ENCODE measurements at regions not wholly inside any gene's neighbourhood (a gene's known extent, or its start where the extent isn't known, plus 50 kb on each side); places are given as distances from the start of the nearest gene placed in this dataset.

GRCh38 chr2:164053021-164053420 lies 317.2 kb upstream of the FIGN start:
- TF ChIP-seq EGR1 (IDR thresholded peaks at IDR 0.05), result no peak
- TF ChIP-seq MAX (IDR thresholded peaks at IDR 0.05), result no peak
- TF ChIP-seq YY1 (IDR thresholded peaks at IDR 0.05; ENCODE audit: low read depth), result no peak

GRCh38 chr2:164052006-164052405 lies 316.2 kb upstream of the FIGN start:
- no peak for TF ChIP-seq TAF1 (IDR thresholded peaks at IDR 0.05; ENCODE audit: low read depth)
- no peak for TF ChIP-seq RAD21 (IDR thresholded peaks at IDR 0.05; ENCODE audit: low read depth)
- no peak for TF ChIP-seq EP300 (IDR thresholded peaks at IDR 0.05; ENCODE audit: borderline replicate concordance)
- no peak for TF ChIP-seq USF1 (IDR thresholded peaks at IDR 0.05)
- no peak for TF ChIP-seq TCF12 (IDR thresholded peaks at IDR 0.05; ENCODE audit: low read depth)
- TF ChIP-seq TEAD4 (IDR thresholded peaks at IDR 0.05), result no peak
- no peak for TF ChIP-seq REST (IDR thresholded peaks at IDR 0.05; ENCODE audit: low read depth)
- TF ChIP-seq ZBTB7A (IDR thresholded peaks at IDR 0.05; ENCODE audit: low read depth), result no peak
- TF ChIP-seq FOXM1 (IDR thresholded peaks at IDR 0.05; ENCODE audit: borderline replicate concordance, low read depth), result no peak
- no peak for TF ChIP-seq CEBPB (IDR thresholded peaks at IDR 0.05)
- no peak for TF ChIP-seq MAX (IDR thresholded peaks at IDR 0.05)
- no peak for TF ChIP-seq EGR1 (IDR thresholded peaks at IDR 0.05)
- no peak for TF ChIP-seq NFIC (IDR thresholded peaks at IDR 0.05)
- no peak for TF ChIP-seq YY1 (IDR thresholded peaks at IDR 0.05; ENCODE audit: low read depth)
- TF ChIP-seq CREB1 (IDR thresholded peaks at IDR 0.05; ENCODE audit: low read depth), result no peak

GRCh38 chr2:164048729-164049128 lies 312.9 kb upstream of the FIGN start:
- TF ChIP-seq MAX (IDR thresholded peaks at IDR 0.05), result no peak
- TF ChIP-seq CEBPB (IDR thresholded peaks at IDR 0.05), result no peak
- TF ChIP-seq REST (IDR thresholded peaks at IDR 0.05; ENCODE audit: low read depth), result no peak
- TF ChIP-seq EGR1 (IDR thresholded peaks at IDR 0.05), result no peak
- no peak for TF ChIP-seq NFIC (IDR thresholded peaks at IDR 0.05)
- no peak for TF ChIP-seq CREB1 (IDR thresholded peaks at IDR 0.05; ENCODE audit: low read depth)
- no peak for TF ChIP-seq EP300 (IDR thresholded peaks at IDR 0.05; ENCODE audit: borderline replicate concordance)

GRCh38 chr2:164046040-164046439 lies 310.2 kb upstream of the FIGN start:
- no peak for TF ChIP-seq CEBPB (IDR thresholded peaks at IDR 0.05)
- no peak for TF ChIP-seq EP300 (IDR thresholded peaks at IDR 0.05; ENCODE audit: borderline replicate concordance)
- no peak for TF ChIP-seq USF1 (IDR thresholded peaks at IDR 0.05)
- no peak for TF ChIP-seq EGR1 (IDR thresholded peaks at IDR 0.05)
- TF ChIP-seq TEAD4 (IDR thresholded peaks at IDR 0.05), result no peak
- no peak for TF ChIP-seq FOXM1 (IDR thresholded peaks at IDR 0.05; ENCODE audit: borderline replicate concordance, low read depth)
- TF ChIP-seq TCF12 (IDR thresholded peaks at IDR 0.05; ENCODE audit: low read depth), result no peak
- TF ChIP-seq TAF1 (IDR thresholded peaks at IDR 0.05; ENCODE audit: low read depth), result no peak

- TF ChIP-seq TCF12 (IDR thresholded peaks at IDR 0.05; ENCODE audit: low read depth) (no peak), ZBTB7A (IDR thresholded peaks at IDR 0.05; ENCODE audit: low read depth) (no peak), EGR1 (IDR thresholded peaks at IDR 0.05) (no peak), CEBPB (IDR thresholded peaks at IDR 0.05) (no peak), REST (IDR thresholded peaks at IDR 0.05; ENCODE audit: low read depth) (no peak), MAX (IDR thresholded peaks at IDR 0.05) (no peak), NFIC (IDR thresholded peaks at IDR 0.05) (no peak), FOXM1 (IDR thresholded peaks at IDR 0.05; ENCODE audit: borderline replicate concordance, low read depth) (no peak), YY1 (IDR thresholded peaks at IDR 0.05; ENCODE audit: low read depth) (no peak), RAD21 (IDR thresholded peaks at IDR 0.05; ENCODE audit: low read depth) (no peak)
Measured at GRCh38 chr2:164044622-164045021, 308.8 kb upstream of the FIGN start.

All from Ishikawa (cell line).